ENCODE measurements at regions not wholly inside any gene's neighbourhood (a gene's known extent, or its start where the extent isn't known, plus 50 kb on each side); places are given as distances from the start of the nearest gene placed in this dataset.

- DNase-seq = no peak
Measured at GRCh38 chr11:23494981-23495380, 634.7 kb upstream of the CCDC179 start.

- DNase-seq = no peak
Measured at GRCh38 chr11:23496340-23496739, 636.1 kb upstream of the CCDC179 start.

- no peak for DNase-seq
Measured at GRCh38 chr11:23497040-23497439, 636.8 kb upstream of the CCDC179 start.

- DNase-seq = no peak
Measured at GRCh38 chr11:23502389-23502788, 642.1 kb upstream of the CCDC179 start.

- no peak for DNase-seq
Measured at GRCh38 chr11:23502826-23503225, 642.6 kb upstream of the CCDC179 start.

GRCh38 chr11:23509023-23509422, 648.7 kb upstream of the CCDC179 start:
- no peak for DNase-seq

GRCh38 chr11:23509821-23510220, 649.5 kb upstream of the CCDC179 start:
- no peak for DNase-seq

GRCh38 chr11:23519194-23519593, 658.9 kb upstream of the CCDC179 start:
- no peak for DNase-seq

GRCh38 chr11:23520226-23520960, 660.1 kb upstream of the CCDC179 start:
- no peak for DNase-seq

GRCh38 chr11:23536907-23537306, 676.6 kb upstream of the CCDC179 start:
- no peak for DNase-seq

GRCh38 chr11:23539556-23539955, 679.3 kb upstream of the CCDC179 start:
- DNase-seq = no peak

GRCh38 chr11:23540101-23540561, 679.9 kb upstream of the CCDC179 start:
- DNase-seq = peak; percentile 3

- no peak for DNase-seq
Measured at GRCh38 chr11:23542189-23542588, 681.9 kb upstream of the CCDC179 start.

- no peak for DNase-seq
Measured at GRCh38 chr11:23542816-23543215, 682.5 kb upstream of the CCDC179 start.

GRCh38 chr11:23543651-23544222, 683.5 kb upstream of the CCDC179 start:
- no peak for DNase-seq

- no peak for DNase-seq
Measured at GRCh38 chr11:23551706-23552105, 691.4 kb upstream of the CCDC179 start.

GRCh38 chr11:23554002-23554401, 693.7 kb upstream of the CCDC179 start:
- DNase-seq = no peak

GRCh38 chr11:23555085-23555484, 694.8 kb upstream of the CCDC179 start:
- DNase-seq = no peak

GRCh38 chr11:23556163-23556750, 696.0 kb upstream of the CCDC179 start:
- DNase-seq = no peak

GRCh38 chr11:23563591-23563990, 703.3 kb upstream of the CCDC179 start:
- no peak for DNase-seq

- no peak for DNase-seq
Measured at GRCh38 chr11:23564370-23564769, 704.1 kb upstream of the CCDC179 start.

GRCh38 chr11:23569134-23569533, 708.9 kb upstream of the CCDC179 start:
- no peak for DNase-seq

- DNase-seq = no peak
Measured at GRCh38 chr11:23569547-23569946, 709.3 kb upstream of the CCDC179 start.

GRCh38 chr11:23570828-23571227, 710.6 kb upstream of the CCDC179 start:
- DNase-seq = no peak
